Esophagus (tissue), 2 donors: ENCODE measurements at regions not wholly inside any gene's neighbourhood (a gene's known extent, or its start where the extent isn't known, plus 50 kb on each side); places are given as distances from the start of the nearest gene placed in this dataset.

ENCODE experiments used
- H3K27ac ChIP-seq, 2 donors: one replicate each; pipeline ENCODE4 v1.5.1; 2013; ENCODE audit warnings: low read depth in 2 of 2, mild to moderate bottlenecking in 2 of 2, inconsistent platforms in 1 of 2, low read length in 1 of 2, moderate library complexity in 1 of 2
- H3K27me3 ChIP-seq, 2 donors: one replicate each; pipeline ENCODE4 v1.6.1; 2013; ENCODE audit warnings: low read length in 2 of 2, control low read depth in 1 of 2, mild to moderate bottlenecking in 1 of 2; ENCODE audit not compliant: insufficient read depth in 2 of 2, control insufficient read depth in 1 of 2
- H3K36me3 ChIP-seq, 2 donors: one replicate each; pipeline ENCODE4 v1.6.1; 2013; ENCODE audit warnings: low read length in 1 of 2; ENCODE audit not compliant: control insufficient read depth in 2 of 2, insufficient read depth in 2 of 2
- H3K4me1 ChIP-seq, 2 donors: one replicate each; pipeline ENCODE4 v1.6.1; 2013; ENCODE audit warnings: low read length in 1 of 2; ENCODE audit not compliant: control insufficient read depth in 2 of 2, insufficient read depth in 2 of 2
- H3K4me3 ChIP-seq, 2 donors: one replicate each; pipeline ENCODE4 v1.5.1; 2013; ENCODE audit warnings: low read length in 2 of 2, mild to moderate bottlenecking in 2 of 2, low read depth in 1 of 2, moderate library complexity in 1 of 2
- H3K9me3 ChIP-seq, 2 donors: one replicate each; pipeline ENCODE4 v1.6.1; 2013; ENCODE audit warnings: mild to moderate bottlenecking in 2 of 2, low read depth in 1 of 2, low read length in 1 of 2, moderate library complexity in 1 of 2; ENCODE audit not compliant: control insufficient read depth in 2 of 2, insufficient read depth in 1 of 2
- WGBS, 2 donors: extraction: QIAGEN DNeasy Blood & Tissue Kit; methylation state at CpG; one replicate each; pipeline ENCODE4 v1.1.7; 2013; 5-methylcytosine and 5-hydroxymethylcytosine counted together
- donor health status: healthy with polysubstance abuse.
- donor health status: Bipolar disorder and iron deficiency.

DNA sequence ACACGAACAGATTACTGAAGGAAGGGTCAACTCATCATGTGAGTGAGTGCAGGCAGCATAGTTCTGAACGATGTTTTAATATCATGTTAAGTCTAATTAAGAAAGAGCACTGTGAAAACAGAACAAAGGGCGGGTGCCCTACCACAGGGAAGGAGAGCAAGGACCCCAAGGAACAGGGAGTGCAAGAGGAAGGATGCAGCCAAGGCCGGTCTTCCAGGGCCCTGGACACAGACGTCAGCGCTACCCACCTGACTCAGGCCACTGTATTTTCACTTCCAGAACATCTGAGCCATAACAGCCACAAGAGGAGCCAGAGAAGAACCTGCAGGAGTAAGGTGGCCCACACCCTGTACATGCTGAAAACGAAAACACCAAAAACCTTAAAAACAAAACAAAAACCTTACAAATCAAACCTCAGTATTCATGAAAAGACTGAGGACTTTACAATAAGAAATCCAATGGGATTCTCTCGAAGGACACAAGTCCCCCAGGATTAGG, 506.1 kb upstream of the AKR1E2 start:
- Histone ChIP-seq H3K9me3 (no peaks in the 10 kb centered on the region), H3K36me3 (no peaks in the 10 kb centered on the region), H3K27me3 (no peaks in the 10 kb centered on the region), H3K4me1 (no peaks in the 10 kb centered on the region), H3K27ac (no peak overlapping the region), H3K4me3 (no peak overlapping the region)
- 87 to 89% methylated on average over 8 of the region's 8 CpGs for WGBS, 2 donors

DNA sequence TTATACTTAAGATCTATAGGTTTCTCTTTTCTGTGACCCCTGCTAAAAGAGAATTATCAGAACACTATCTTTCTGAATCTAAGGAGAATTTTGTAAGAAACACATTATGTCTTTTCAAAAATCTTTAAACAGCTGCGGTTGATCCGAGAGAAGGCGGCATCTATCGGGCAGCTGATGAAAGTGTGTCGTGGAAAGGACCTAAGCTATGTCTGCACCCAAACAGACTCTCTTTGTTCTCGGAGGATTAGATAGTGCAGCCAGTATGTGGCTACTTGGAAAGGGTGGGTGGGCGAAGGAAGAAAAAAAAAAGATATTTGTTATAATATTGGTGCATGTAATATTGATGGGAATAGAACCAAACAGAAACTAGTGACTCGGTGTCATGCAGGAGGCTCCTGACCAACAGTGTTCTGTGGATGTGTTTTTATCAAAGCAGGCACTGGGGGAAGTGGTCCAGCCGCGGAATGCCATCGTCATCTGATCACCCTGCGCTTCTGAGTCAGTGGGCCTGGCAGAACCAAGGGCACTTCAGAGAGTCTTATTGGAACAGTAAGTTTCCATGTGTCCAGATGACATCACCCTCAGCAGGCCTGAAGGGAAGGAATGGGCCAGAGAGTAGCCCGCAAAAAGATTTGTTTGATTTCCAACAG, 509.7 kb upstream of the AKR1E2 start:
- Histone ChIP-seq H3K36me3 (no peaks in the 10 kb centered on the region), H3K9me3 (no peaks in the 10 kb centered on the region), H3K4me3 (no peak overlapping the region), H3K27me3 (no peaks in the 10 kb centered on the region), H3K4me1 (no peaks in the 10 kb centered on the region), H3K27ac (no peak overlapping the region)
- WGBS, 2 donors, result 81 to 87% methylated on average over 13 of the region's 13 CpGs

DNA sequence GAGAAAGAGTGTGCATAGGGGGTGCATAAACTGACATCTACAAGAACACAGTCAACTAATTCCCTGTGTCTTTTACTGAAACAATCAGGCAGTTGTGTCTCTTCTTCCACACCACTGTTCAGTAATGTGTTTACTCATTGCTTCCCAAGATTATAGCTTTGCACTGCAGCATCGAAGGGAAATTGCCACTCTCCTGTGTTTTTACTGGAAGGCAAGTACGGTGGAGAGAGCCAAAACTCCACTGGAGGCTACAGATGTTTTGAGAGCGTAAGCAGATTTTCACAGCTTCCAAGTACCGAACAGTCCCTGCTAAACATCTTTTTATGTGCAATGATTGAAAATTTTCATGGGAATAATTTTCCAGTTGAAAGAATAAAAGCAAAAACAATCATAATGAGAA, 510.5 kb upstream of the AKR1E2 start:
- Histone ChIP-seq H3K4me1 (no peaks in the 10 kb centered on the region), H3K9me3 (no peaks in the 10 kb centered on the region), H3K36me3 (no peaks in the 10 kb centered on the region), H3K27me3 (no peaks in the 10 kb centered on the region), H3K27ac (no peak overlapping the region), H3K4me3 (no peak overlapping the region)
- WGBS, 2 donors, result 48 to 66% methylated on average over 4 of the region's 4 CpGs

DNA sequence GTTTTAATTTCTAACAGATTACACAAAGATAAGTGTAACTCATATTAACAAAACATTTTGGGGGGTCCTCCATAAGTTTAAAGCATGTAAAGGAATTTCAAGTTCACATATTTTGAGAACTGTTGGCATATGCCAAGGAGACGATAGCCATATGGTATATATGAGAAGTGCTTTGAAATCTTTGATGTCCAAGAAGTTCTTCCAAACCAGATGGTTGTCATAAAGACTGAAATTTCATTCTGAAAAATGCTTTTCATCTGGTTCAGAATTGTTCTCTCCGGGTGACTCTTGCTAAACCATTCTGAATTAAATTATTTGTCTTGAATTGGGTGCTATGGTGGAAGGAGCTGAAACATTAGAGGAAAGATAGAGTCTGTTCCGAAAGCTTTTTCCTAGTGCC, 513.0 kb upstream of the AKR1E2 start:
- H3K27ac ChIP-seq, result no peak overlapping the region
- H3K9me3 ChIP-seq, result no peaks in the 10 kb centered on the region
- no peaks in the 10 kb centered on the region for H3K36me3 ChIP-seq
- 71 to 77% methylated on average over 3 of the region's 3 CpGs for WGBS, 2 donors
- H3K4me3 ChIP-seq, result no peak overlapping the region
- no peaks in the 10 kb centered on the region for H3K27me3 ChIP-seq
- H3K4me1 ChIP-seq, result no peaks in the 10 kb centered on the region

DNA sequence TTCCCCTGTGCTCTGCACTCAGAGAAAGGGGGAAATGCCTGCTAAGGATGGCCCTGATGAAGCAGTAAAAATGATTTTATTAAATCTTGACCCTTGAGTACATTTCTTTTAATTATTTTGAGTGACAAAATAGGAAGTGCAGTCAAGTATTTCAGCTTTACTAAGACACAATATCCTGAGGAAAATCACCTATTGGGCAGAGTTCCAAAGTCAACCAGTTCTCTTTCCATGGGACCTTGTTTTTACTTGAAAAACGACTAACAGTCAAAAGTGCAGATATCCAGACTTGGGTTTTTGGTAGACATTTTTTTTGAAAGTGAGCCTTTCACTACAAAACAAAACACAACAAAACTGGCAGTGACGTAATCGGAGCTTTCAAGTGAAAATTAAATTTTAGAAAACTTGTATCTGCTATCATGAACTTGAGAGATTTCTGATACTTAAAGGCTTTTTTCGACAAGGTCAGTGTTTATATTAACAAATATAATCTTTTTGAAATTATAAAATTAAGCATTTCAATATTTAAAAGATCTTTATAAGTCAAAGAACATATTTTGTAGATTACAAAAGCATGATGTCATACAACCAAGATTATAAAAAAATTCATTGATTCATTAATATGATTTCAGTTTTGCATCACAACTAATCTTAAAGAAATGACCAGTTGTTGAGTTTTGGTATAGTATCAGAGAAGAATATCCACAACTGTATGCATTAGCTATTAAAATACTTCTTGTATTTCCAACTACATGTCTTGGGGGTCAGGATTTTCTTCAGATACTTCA, 513.8 kb upstream of the AKR1E2 start:
- Histone ChIP-seq H3K27me3 (no peaks in the 10 kb centered on the region), H3K9me3 (no peaks in the 10 kb centered on the region)
- WGBS, 2 donors, result 59 to 61% methylated on average over 4 of the region's 4 CpGs

DNA sequence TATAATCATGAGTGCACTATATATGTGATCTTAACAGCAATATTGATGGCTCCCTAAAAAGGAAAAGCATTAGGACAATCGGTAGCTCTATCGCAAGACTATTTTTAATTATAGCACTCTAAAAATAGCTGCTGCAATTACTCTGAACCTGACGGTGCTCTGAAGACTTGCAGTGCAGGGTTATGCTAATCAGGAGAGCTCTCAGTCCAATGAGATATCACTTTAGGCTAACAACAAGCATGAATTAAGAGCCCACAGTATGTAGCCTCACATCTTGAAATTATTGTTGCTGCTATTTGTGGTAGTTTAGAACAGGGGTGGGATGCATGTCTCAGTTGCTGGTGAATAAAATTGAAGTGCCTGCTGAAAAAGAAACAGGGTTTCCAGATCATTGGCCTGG, 515.8 kb upstream of the AKR1E2 start:
- WGBS, 2 donors, result 72 to 79% methylated on average over 3 of the region's 3 CpGs
- no peak overlapping the region for H3K27ac ChIP-seq
- H3K4me1 ChIP-seq, result no peaks in the 10 kb centered on the region
- H3K9me3 ChIP-seq, result no peaks in the 10 kb centered on the region
- no peaks in the 10 kb centered on the region for H3K27me3 ChIP-seq
- no peaks in the 10 kb centered on the region for H3K36me3 ChIP-seq
- no peak overlapping the region for H3K4me3 ChIP-seq

More for the DNA sequence above, 513.8 kb upstream of the AKR1E2 start:
- H3K4me1 ChIP-seq, result no peaks in the 10 kb centered on the region
- no peak overlapping the region for H3K27ac ChIP-seq
- H3K4me3 ChIP-seq, result no peak overlapping the region
- H3K36me3 ChIP-seq, result no peaks in the 10 kb centered on the region

DNA sequence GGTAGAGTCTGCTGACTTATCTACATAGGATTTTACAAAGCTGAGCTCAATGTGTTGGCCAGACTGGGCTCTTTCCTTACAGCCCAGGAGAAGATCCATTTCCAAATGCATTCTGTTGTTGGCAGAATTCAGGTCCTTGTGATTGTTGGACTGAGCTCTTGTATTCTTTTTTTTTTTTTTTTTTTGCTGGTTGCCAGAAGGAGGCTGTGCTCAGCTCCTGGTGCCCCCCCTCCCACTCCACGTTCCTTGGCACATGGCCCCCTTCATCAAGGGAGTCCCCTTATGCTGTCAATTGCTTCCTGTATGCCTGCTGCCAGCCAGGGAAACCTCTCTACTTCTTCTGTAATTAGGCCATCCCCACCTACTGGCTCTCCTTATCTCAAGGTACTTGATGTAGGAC, 518.1 kb upstream of the AKR1E2 start:
- WGBS, 2 donors, result 9 to 46% methylated on average over 1 of the region's 1 CpG
- Histone ChIP-seq H3K27ac (no peak overlapping the region), H3K27me3 (no peaks in the 10 kb centered on the region), H3K36me3 (no peaks in the 10 kb centered on the region), H3K4me1 (no peaks in the 10 kb centered on the region), H3K4me3 (no peak overlapping the region), H3K9me3 (no peaks in the 10 kb centered on the region)

DNA sequence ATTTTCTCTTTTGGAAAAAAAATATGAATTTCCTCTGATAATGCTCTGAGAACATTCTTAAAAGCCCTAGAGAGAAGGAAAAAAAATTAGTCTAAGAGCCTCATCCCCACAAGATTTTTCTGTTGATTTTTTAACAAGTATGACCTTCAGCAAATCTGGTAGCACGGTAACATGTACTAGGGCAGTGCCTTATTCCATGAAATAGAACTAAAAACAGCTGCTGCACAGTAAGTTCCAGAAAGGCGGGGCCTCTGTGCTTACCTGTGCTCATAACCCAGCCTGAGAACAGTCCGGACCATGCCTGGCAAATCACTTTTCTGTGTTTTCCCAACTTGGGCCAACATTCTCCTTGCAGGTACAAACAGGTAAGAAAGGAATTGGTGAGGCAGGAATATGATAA, 519.1 kb upstream of the AKR1E2 start:
- H3K27ac ChIP-seq, result no peak overlapping the region
- no peak overlapping the region for H3K4me3 ChIP-seq
- WGBS, 2 donors, result 44 to 57% methylated on average over 3 of the region's 3 CpGs
- H3K4me1 ChIP-seq, result no peaks in the 10 kb centered on the region
- no peaks in the 10 kb centered on the region for H3K27me3 ChIP-seq
- no peaks in the 10 kb centered on the region for H3K9me3 ChIP-seq
- H3K36me3 ChIP-seq, result no peaks in the 10 kb centered on the region

DNA sequence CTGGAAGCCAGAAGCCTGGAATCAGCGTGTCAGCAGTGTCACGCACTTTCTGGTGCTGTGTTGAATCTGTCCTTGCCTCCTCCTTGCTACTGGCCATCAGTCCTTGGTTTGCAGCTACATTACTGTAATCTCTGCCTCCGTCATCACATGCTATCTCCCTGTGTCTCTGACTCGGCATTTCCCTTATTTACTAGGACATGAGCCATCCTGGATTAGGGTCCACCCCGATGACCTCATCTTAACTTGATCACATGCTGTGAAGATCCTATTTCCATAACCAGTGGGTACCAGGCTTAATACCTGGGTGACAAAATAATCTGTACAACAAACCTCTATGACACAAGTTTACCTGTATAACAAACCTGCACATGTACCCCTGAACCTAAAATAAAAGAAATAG, 518.0 kb upstream of the KLF6 start:
- Histone ChIP-seq H3K36me3 (no peaks in the 10 kb centered on the region), H3K4me1 (no peaks in the 10 kb centered on the region), H3K27me3 (no peaks in the 10 kb centered on the region), H3K27ac (no peak overlapping the region), H3K9me3 (no peaks in the 10 kb centered on the region), H3K4me3 (no peak overlapping the region)
- WGBS, 2 donors, result 89 to 92% methylated on average over 5 of the region's 5 CpGs
